GM18499 (cell line): ENCODE measurements at regions not wholly inside any gene's neighbourhood (a gene's known extent, or its start where the extent isn't known, plus 50 kb on each side); places are given as distances from the start of the nearest gene placed in this dataset.
A peak's percentile ranks its signal among the peaks of the same experiment; 100 is the strongest.

Source experiments
- ATAC-seq: cut with Tn5 transposase; IDR thresholded peaks from one replicate; pipeline ENCODE4 v1.9.1; 2021; ENCODE audit warnings: moderate number of reproducible peaks; ENCODE audit not compliant: insufficient read depth, unreplicated experiment

- no peak for ATAC-seq
These were observed 325.9 kb upstream of the TBL1XR1 start for GRCh38 chr3:177523067-177523675.

GRCh38 chr3:177523872-177524438 lies 326.7 kb upstream of the TBL1XR1 start:
- ATAC-seq = no peak

GRCh38 chr3:177524742-177525141 lies 327.5 kb upstream of the TBL1XR1 start:
- ATAC-seq = no peak

- ATAC-seq = no peak
These were observed 328.1 kb upstream of the TBL1XR1 start for GRCh38 chr3:177525414-177525813.

GRCh38 chr3:177525987-177526712 lies 328.9 kb upstream of the TBL1XR1 start:
- no peak for ATAC-seq

- no peak for ATAC-seq
These were observed 329.9 kb upstream of the TBL1XR1 start for GRCh38 chr3:177527182-177527581.

GRCh38 chr3:177528306-177529070 lies 331.2 kb upstream of the TBL1XR1 start:
- no peak for ATAC-seq

- ATAC-seq = no peak
These were observed 331.8 kb upstream of the TBL1XR1 start for GRCh38 chr3:177529071-177529550.

GRCh38 chr3:177529716-177530335 lies 332.5 kb upstream of the TBL1XR1 start:
- ATAC-seq = no peak

- ATAC-seq = no peak
These were observed 333.6 kb upstream of the TBL1XR1 start for GRCh38 chr3:177530908-177531307.

GRCh38 chr3:177536873-177537272 lies 339.6 kb upstream of the TBL1XR1 start:
- no peak for ATAC-seq

GRCh38 chr3:177537612-177538011 lies 340.3 kb upstream of the TBL1XR1 start:
- no peak for ATAC-seq

- ATAC-seq = no peak
These were observed 340.9 kb upstream of the TBL1XR1 start for GRCh38 chr3:177538048-177538749.

GRCh38 chr3:177538750-177539730 lies 341.8 kb upstream of the TBL1XR1 start:
- peak; percentile 84 for ATAC-seq

- ATAC-seq = no peak
These were observed 344.3 kb upstream of the TBL1XR1 start for GRCh38 chr3:177541541-177541940.

GRCh38 chr3:177545964-177546363 lies 348.7 kb upstream of the TBL1XR1 start:
- no peak for ATAC-seq

- ATAC-seq = no peak
These were observed 350.5 kb upstream of the TBL1XR1 start for GRCh38 chr3:177547711-177548350.

- ATAC-seq = no peak
These were observed 353.4 kb upstream of the TBL1XR1 start for GRCh38 chr3:177550667-177551066.
